ENCODE measurements at regions not wholly inside any gene's neighbourhood (a gene's known extent, or its start where the extent isn't known, plus 50 kb on each side); places are given as distances from the start of the nearest gene placed in this dataset.

DNA sequence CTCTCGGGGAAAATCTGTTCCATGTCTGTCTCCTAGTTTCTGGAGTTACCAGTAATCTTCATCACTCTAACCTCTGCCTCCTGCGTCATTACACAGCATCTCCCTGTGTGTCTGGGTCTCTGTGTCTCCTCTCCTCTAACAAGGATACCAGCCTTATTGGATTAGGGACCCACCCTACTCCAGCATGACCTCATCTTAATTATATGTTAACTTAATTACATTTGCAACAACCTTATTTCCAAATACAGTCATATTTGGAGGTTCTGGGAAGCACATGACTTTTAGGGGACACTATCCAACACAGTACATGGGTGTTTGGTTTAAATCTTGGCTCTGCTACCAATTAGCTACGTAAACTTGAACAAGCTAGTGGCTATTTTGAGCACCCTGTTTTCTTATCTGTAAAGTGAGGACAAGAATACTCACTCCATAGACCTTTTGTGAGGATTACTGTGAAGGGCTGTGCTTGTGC is 83.9 kb upstream of the SGIP1 start:
- no peaks in the 10 kb centered on the region for H3K9me3 Mint-ChIP-seq (ENCODE audit: unreplicated experiment)
- TF ChIP-seq, protein P1, sequence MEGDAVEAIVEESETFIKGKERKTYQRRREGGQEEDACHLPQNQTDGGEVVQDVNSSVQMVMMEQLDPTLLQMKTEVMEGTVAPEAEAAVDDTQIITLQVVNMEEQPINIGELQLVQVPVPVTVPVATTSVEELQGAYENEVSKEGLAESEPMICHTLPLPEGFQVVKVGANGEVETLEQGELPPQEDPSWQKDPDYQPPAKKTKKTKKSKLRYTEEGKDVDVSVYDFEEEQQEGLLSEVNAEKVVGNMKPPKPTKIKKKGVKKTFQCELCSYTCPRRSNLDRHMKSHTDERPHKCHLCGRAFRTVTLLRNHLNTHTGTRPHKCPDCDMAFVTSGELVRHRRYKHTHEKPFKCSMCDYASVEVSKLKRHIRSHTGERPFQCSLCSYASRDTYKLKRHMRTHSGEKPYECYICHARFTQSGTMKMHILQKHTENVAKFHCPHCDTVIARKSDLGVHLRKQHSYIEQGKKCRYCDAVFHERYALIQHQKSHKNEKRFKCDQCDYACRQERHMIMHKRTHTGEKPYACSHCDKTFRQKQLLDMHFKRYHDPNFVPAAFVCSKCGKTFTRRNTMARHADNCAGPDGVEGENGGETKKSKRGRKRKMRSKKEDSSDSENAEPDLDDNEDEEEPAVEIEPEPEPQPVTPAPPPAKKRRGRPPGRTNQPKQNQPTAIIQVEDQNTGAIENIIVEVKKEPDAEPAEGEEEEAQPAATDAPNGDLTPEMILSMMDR (IDR thresholded peaks at IDR 0.05; ENCODE audit: insufficient read depth, low read depth, low read length): no peak
- no peak for TF ChIP-seq EZH2 (IDR thresholded peaks at IDR 0.05; ENCODE audit: insufficient read depth, low read length)
- Histone ChIP-seq H4K20me1 (ENCODE audit: insufficient read depth, low read length) (no peaks in the 10 kb centered on the region), H3K4me3 (ENCODE audit: insufficient read depth, low read depth, low read length) (no peak overlapping the region), H2AFZ (ENCODE audit: low read depth, low read length) (no peak overlapping the region), H3K79me2 (ENCODE audit: insufficient read depth, low read length) (no peaks in the 10 kb centered on the region), H3K27ac (ENCODE audit: low read depth, low read length) (no peak overlapping the region), H3K9me3 (ENCODE audit: insufficient read depth, low read depth, low read length) (no peaks in the 10 kb centered on the region), H3K4me1 (ENCODE audit: insufficient read depth, low read length) (no peaks in the 10 kb centered on the region), H3K4me2 (ENCODE audit: low read length) (no peak overlapping the region), H3K9ac (ENCODE audit: low read length) (no peak overlapping the region), H3K27me3 (ENCODE audit: insufficient read depth, low read length) (no peaks in the 10 kb centered on the region), H3K36me3 (ENCODE audit: insufficient read depth, low read length) (no peaks in the 10 kb centered on the region)
- no peak overlapping the region for H3K4me3 Mint-ChIP-seq (ENCODE audit: unreplicated experiment)
- FAIRE-seq (no peak), DNase-seq (ENCODE audit: low read depth) (no peak)
- peaks cover 3% of the 10 kb centered on the region for H3K4me1 Mint-ChIP-seq (ENCODE audit: low read depth, unreplicated experiment)
- no peak overlapping the region for H3K27ac Mint-ChIP-seq (ENCODE audit: unreplicated experiment)
- no peaks in the 10 kb centered on the region for H3K36me3 Mint-ChIP-seq (ENCODE audit: low read depth, unreplicated experiment)
- peaks cover 3% of the 10 kb centered on the region for H3K27me3 Mint-ChIP-seq (ENCODE audit: low read depth, unreplicated experiment)

DNA sequence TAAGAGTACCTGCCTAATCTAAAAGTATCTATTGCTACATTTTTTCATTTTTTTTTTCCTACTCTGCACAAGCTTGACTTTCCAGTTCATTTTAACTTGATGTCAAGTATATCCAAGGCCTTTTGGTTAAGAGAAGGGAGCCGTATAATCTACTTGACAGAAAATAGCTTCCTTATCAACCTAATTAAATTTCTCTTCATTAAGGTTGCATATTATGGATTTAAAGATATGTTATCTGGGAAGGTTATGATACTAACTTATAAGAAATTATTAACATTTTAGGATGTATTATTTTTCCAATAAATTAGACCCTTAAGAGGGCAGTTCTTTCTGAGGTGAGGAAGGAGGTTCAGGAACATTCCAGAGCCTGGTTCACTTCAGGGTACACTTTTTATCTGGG is 83.1 kb upstream of the SGIP1 start:
- no peak for DNase-seq (ENCODE audit: low read depth)
- no peak overlapping the region for H3K4me3 ChIP-seq (ENCODE audit: insufficient read depth, low read depth, low read length)
- H3K27ac ChIP-seq (ENCODE audit: low read depth, low read length): no peak overlapping the region
- no peak for FAIRE-seq
- no peaks in the 10 kb centered on the region for H3K36me3 Mint-ChIP-seq (ENCODE audit: low read depth, unreplicated experiment)
- H3K79me2 ChIP-seq (ENCODE audit: insufficient read depth, low read length): no peaks in the 10 kb centered on the region
- H3K9me3 Mint-ChIP-seq (ENCODE audit: unreplicated experiment): no peaks in the 10 kb centered on the region
- H3K4me1 ChIP-seq (ENCODE audit: insufficient read depth, low read length): no peaks in the 10 kb centered on the region
- H3K4me1 Mint-ChIP-seq (ENCODE audit: low read depth, unreplicated experiment): no peaks in the 10 kb centered on the region
- TF ChIP-seq, protein P1 (IDR thresholded peaks at IDR 0.05; ENCODE audit: insufficient read depth, low read depth, low read length): no peak
- no peak for TF ChIP-seq EZH2 (IDR thresholded peaks at IDR 0.05; ENCODE audit: insufficient read depth, low read length)
- no peak overlapping the region for H3K9ac ChIP-seq (ENCODE audit: low read length)
- peaks cover 3% of the 10 kb centered on the region for H3K27me3 Mint-ChIP-seq (ENCODE audit: low read depth, unreplicated experiment)
- H3K4me3 Mint-ChIP-seq (ENCODE audit: unreplicated experiment): no peak overlapping the region
- no peak overlapping the region for H3K27ac Mint-ChIP-seq (ENCODE audit: unreplicated experiment)
- no peak overlapping the region for H2AFZ ChIP-seq (ENCODE audit: low read depth, low read length)
- no peaks in the 10 kb centered on the region for H3K36me3 ChIP-seq (ENCODE audit: insufficient read depth, low read length)
- H3K4me2 ChIP-seq (ENCODE audit: low read length): no peak overlapping the region
- H3K27me3 ChIP-seq (ENCODE audit: insufficient read depth, low read length): no peaks in the 10 kb centered on the region
- H4K20me1 ChIP-seq (ENCODE audit: insufficient read depth, low read length): no peaks in the 10 kb centered on the region
- H3K9me3 ChIP-seq (ENCODE audit: insufficient read depth, low read depth, low read length): no peaks in the 10 kb centered on the region

DNA sequence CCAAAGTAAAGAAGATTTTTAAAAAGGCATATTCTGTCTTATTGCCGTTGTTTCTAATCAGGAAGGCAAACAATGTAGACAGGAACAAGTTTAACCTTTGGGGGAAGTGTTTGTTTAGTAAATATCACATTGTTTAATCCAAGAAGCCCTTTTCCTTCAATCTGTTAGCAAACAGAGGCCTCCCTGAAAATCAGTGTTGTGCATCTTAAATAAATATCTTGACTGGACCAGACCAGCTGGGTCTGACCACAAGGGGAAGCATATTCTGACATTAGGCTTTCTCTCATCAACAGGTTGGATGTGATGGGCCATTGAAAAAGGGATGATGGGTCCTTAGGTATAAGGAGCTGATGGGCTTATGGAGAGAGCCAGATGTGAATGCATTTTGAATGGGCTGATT is 81.8 kb upstream of the SGIP1 start:
- H3K36me3 ChIP-seq (ENCODE audit: insufficient read depth, low read length): no peaks in the 10 kb centered on the region
- H4K20me1 ChIP-seq (ENCODE audit: insufficient read depth, low read length): no peaks in the 10 kb centered on the region
- H3K4me3 ChIP-seq (ENCODE audit: insufficient read depth, low read depth, low read length): no peak overlapping the region
- no peak for DNase-seq (ENCODE audit: low read depth)
- H3K27ac Mint-ChIP-seq (ENCODE audit: unreplicated experiment): no peak overlapping the region
- H3K36me3 Mint-ChIP-seq (ENCODE audit: low read depth, unreplicated experiment): no peaks in the 10 kb centered on the region
- no peak for FAIRE-seq
- peaks cover 3% of the 10 kb centered on the region for H3K27me3 Mint-ChIP-seq (ENCODE audit: low read depth, unreplicated experiment)
- no peak overlapping the region for H3K27ac ChIP-seq (ENCODE audit: low read depth, low read length)
- no peaks in the 10 kb centered on the region for H3K9me3 ChIP-seq (ENCODE audit: insufficient read depth, low read depth, low read length)
- no peak overlapping the region for H3K9ac ChIP-seq (ENCODE audit: low read length)
- H3K4me3 Mint-ChIP-seq (ENCODE audit: unreplicated experiment): no peak overlapping the region
- H3K4me1 Mint-ChIP-seq (ENCODE audit: low read depth, unreplicated experiment): no peaks in the 10 kb centered on the region
- H3K9me3 Mint-ChIP-seq (ENCODE audit: unreplicated experiment): no peaks in the 10 kb centered on the region
- H2AFZ ChIP-seq (ENCODE audit: low read depth, low read length): no peak overlapping the region
- no peaks in the 10 kb centered on the region for H3K27me3 ChIP-seq (ENCODE audit: insufficient read depth, low read length)
- no peaks in the 10 kb centered on the region for H3K4me1 ChIP-seq (ENCODE audit: insufficient read depth, low read length)
- no peak overlapping the region for H3K4me2 ChIP-seq (ENCODE audit: low read length)
- no peaks in the 10 kb centered on the region for H3K79me2 ChIP-seq (ENCODE audit: insufficient read depth, low read length)
- TF ChIP-seq EZH2 (IDR thresholded peaks at IDR 0.05; ENCODE audit: insufficient read depth, low read length): no peak
- TF ChIP-seq, protein P1 (IDR thresholded peaks at IDR 0.05; ENCODE audit: insufficient read depth, low read depth, low read length): no peak

Data from astrocyte (in vitro differentiated cells and primary cell).